Heart left ventricle (tissue), 16 donors: ENCODE measurements at regions not wholly inside any gene's neighbourhood (a gene's known extent, or its start where the extent isn't known, plus 50 kb on each side); places are given as distances from the start of the nearest gene placed in this dataset.
A peak's percentile ranks its signal among the peaks of the same experiment; 100 is the strongest.

Experiments used
- ATAC-seq, 4 donors: fragments of 200-7000 bp; cut with Tn5 transposase; one replicate each; pipeline ENCODE4 v1.9.1; 2020 to 2022; ENCODE audit warnings: moderate library complexity in 4 of 4, mild to moderate bottlenecking in 3 of 4, moderate number of reproducible peaks in 1 of 4
- DNase-seq, 5 donors: peaks; one replicate each; pipeline ENCODE4 v3.0.0-alpha.2; 2020
- H3K27ac ChIP-seq, 12 donors: fragments of 200-600 bp; sonication (generic) in 4 of 12; one replicate each; pipeline versions ENCODE4 v1.5.0 to v1.8.0; 2016 to 2022; ENCODE audit warnings: mild to moderate bottlenecking in 2 of 12
- H3K27me3 ChIP-seq, 9 donors: fragments of 200-600 bp; sonication (generic) in 2 of 9; one replicate each; pipeline versions ENCODE4 v1.5.1 to v1.8.0; 2016 to 2022; ENCODE audit warnings: mild to moderate bottlenecking in 3 of 9
- H3K36me3 ChIP-seq, 9 donors: fragments of 200-600 bp; sonication (generic) in 2 of 9; one replicate each; pipeline versions ENCODE4 v1.5.0 to v1.8.0; 2018 to 2022; ENCODE audit warnings: mild to moderate bottlenecking in 2 of 9
- H3K4me1 ChIP-seq, 12 donors: fragments of 200-600 bp; sonication (generic) in 4 of 12; one replicate each; pipeline versions ENCODE4 v1.5.0 to v1.8.0; 2016 to 2022; ENCODE audit warnings: mild to moderate bottlenecking in 3 of 12
- H3K4me3 ChIP-seq, 12 donors: fragments of 200-600 bp; sonication (generic) in 4 of 12; one replicate each; pipeline versions ENCODE4 v1.5.0 to v1.8.0; 2017 to 2022; ENCODE audit warnings: mild to moderate bottlenecking in 9 of 12, moderate library complexity in 4 of 12
- H3K9me3 ChIP-seq, 12 donors: fragments of 200-600 bp; sonication (generic) in 4 of 12; one replicate each; pipeline versions ENCODE4 v1.5.0 to v1.8.0; 2016 to 2022; ENCODE audit warnings: mild to moderate bottlenecking in 1 of 12
- CTCF ChIP-seq, 12 donors: fragments of 200-600 bp; sonication (generic) in 4 of 12; IDR thresholded peaks; one replicate each; pipeline versions ENCODE4 v1.5.0 to v1.8.0; 2018 to 2022; ENCODE audit warnings: antibody characterized with exemption in 12 of 12, mild to moderate bottlenecking in 5 of 12
- POLR2A ChIP-seq, 2 donors: fragments of 450-650 bp; IDR thresholded peaks; one replicate each; pipeline ENCODE4 v1.6.1; 2017; ENCODE audit warnings: antibody characterized with exemption in 2 of 2, mild to moderate bottlenecking in 2 of 2, moderate library complexity in 2 of 2
- WGBS, 4 donors: extraction: QIAGEN DNeasy Blood & Tissue Kit in 2 of 4; methylation state at CpG; one replicate each; pipeline versions ENCODE4 v1.1.5 to v1.1.7; 2013 to 2018; 5-methylcytosine and 5-hydroxymethylcytosine counted together
- intact Hi-C, 10 donors: fragments of 100-400 bp; cut with DNase I; formaldehyde crosslinking; loops; one replicate each; pipeline versions ENCODE4 v1.11.1 to v1.14.2; 2022
- donor health status: ischemic (EF 13 %, LVEDD 7.1; RV severe dilation, severe dysfunction).
- donor health status: healthy with polysubstance abuse.
- donor health status: DM: no; HTN: yes; CAD: no.
- donor health status: DM: no; HTN: no; CAD: no.
- donor health status: ischemic (EF 25% LVEDD 6.9; RV normal size, moderate dysfunction).
- donor health status: ischemic (EF 25% LVEDD 5.7; RV mildly dilated, moderate dysfunction).
- donor health status: healthy.
- donor health status: DM: yes; HTN: yes; CAD: no.
- donor health status: ischemic (EF 35%, LVEDD 5.7; RV mildly dilated, moderate dysfunction).
- donor health status: nonischemic (EF 11% LVEDD 7.7; RV severe dilation, severe dysfunction).
- donor health status: DM: yes; HTN: yes; CAD: no.
- donor health status: PGD.
- donor health status: ischemic (EF 29% LVEDD 5.4; RV normal size, mild dysfunction).
- donor health status: nonischemic (EF 23%, LVEDD 6.1; RV moderate dilation, normal function).

DNA sequence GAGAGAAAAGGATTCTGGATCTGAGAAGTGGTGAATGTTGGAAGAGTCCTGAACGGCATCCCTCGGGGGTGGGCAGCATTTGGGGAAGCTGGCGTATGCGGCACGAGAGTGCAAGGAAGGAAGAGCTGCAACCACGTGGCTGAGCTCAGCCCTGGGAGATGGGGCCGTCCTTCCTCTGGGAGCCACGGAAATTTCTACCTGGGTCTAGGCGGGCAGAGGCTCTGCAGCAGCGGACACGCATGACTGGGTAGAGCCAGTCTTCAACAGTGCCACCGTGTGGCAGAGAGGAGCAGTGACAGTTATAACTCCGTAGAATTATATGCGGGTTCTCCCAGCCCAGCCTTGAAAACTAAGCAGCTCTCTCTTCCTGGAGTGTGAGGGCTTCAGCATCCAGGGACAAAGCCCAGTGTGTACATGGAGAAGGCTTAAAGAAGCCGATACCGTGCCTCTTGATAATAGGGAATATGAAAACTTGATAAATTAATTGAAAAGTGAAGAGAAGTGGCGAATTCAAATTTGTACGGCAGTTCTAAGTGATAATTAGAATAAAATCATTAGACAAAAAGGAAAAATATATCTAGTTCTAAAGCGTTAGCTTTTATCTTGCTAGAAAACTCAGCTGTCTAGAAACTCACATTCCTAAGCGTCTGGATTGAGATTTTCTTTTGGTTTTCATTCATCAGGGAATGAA is 82.9 kb upstream of the STXBP6 start:
- Histone ChIP-seq H3K36me3 (no peaks in the 10 kb centered on the region), H3K27me3 (peaks cover 0 to 47% (median 3%) of the 10 kb centered on the region in 9 donors), H3K4me1 (peaks cover 0 to 6% (median 2%) of the 10 kb centered on the region in 12 donors), H3K4me3 (peak overlapping the region in 1 of 12 donors; percentile 16), H3K9me3 (no peaks in the 10 kb centered on the region), H3K27ac (no peak overlapping the region)
- 18 to 20% (median 19%) methylated on average over 20 of the region's 20 CpGs for WGBS, 4 donors
- DNase-seq (peak; percentile 53 to 76 (median 69)), ATAC-seq (peak; percentile 90 to 97 (median 96))
- intact Hi-C loops, result loop anchor here (1.0 to 10.0 kb wide), 12 partner anchors 81 to 401 kb away; partner anchors contain the start of gene STXBP6 (in 2 of the 10)
- TF ChIP-seq CTCF (IDR thresholded peaks at IDR 0.05) (peak; percentile 66 to 94 (median 87)), POLR2A (IDR thresholded peaks at IDR 0.05) (no peak)

DNA sequence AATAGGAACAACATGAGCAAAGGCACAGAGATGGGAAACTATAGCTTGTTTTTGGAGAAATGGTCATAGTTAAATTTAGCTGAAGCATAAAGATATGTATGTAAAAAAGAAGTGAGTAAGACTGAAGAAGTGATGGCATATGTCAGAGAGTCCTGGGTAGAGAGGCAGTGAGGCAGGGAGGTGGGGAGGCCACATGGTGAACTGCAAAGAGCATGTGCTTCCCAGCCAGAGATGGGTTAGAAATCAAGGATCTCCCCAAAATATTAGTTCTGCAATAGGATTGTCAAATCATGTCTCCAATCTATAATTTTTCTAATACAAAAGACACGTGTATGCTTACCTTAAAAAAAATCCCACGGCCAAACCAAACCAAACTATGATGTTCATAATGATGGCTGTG is 82.1 kb upstream of the STXBP6 start:
- intact Hi-C loops, result loop anchor here (2.0 to 10.0 kb wide), 10 partner anchors 80 to 400 kb away; partner anchors contain the start of gene STXBP6 (in 2 of the 10)
- H3K4me3 ChIP-seq, result no peak overlapping the region
- ATAC-seq (no peak), DNase-seq (no peak)
- H3K4me1 ChIP-seq, result peaks cover 0 to 6% (median 2%) of the 10 kb centered on the region in 12 donors
- no peak for TF ChIP-seq CTCF (IDR thresholded peaks at IDR 0.05)
- TF ChIP-seq POLR2A (IDR thresholded peaks at IDR 0.05), result no peak
- peaks cover 0 to 40% (median 3%) of the 10 kb centered on the region in 9 donors for H3K27me3 ChIP-seq
- no peaks in the 10 kb centered on the region for H3K36me3 ChIP-seq
- no peaks in the 10 kb centered on the region for H3K9me3 ChIP-seq
- no peak overlapping the region for H3K27ac ChIP-seq
- 72 to 95% (median 77%) methylated on average over 2 of the region's 2 CpGs for WGBS, 4 donors

GRCh38 chr14:25122843-25123242 is 72.9 kb upstream of the STXBP6 start:
- 58 to 72% (median 69%) methylated on average over 3 of the region's 3 CpGs for WGBS, 4 donors
- TF ChIP-seq CTCF (IDR thresholded peaks at IDR 0.05), result no peak
- TF ChIP-seq POLR2A (IDR thresholded peaks at IDR 0.05), result no peak
- Histone ChIP-seq H3K27ac (peak overlapping the region in 1 of 12 donors; percentile 20), H3K36me3 (no peaks in the 10 kb centered on the region), H3K4me3 (no peak overlapping the region), H3K9me3 (no peaks in the 10 kb centered on the region), H3K4me1 (peaks cover 0 to 22% (median 6%) of the 10 kb centered on the region in 12 donors), H3K27me3 (no peaks in the 10 kb centered on the region)
- intact Hi-C loops, result loop anchor here in 1 of 10 donors (10.0 kb wide), 1 partner anchor 68 kb away; the partner anchor contains the start of gene STXBP6
- no peak for ATAC-seq
- DNase-seq, result no peak

GRCh38 chr14:25122211-25122610 is 72.3 kb upstream of the STXBP6 start:
- DNase-seq (no peak), ATAC-seq (peak; percentile 13 to 58 (median 42))
- no peaks in the 10 kb centered on the region for H3K27me3 ChIP-seq
- peak overlapping the region in 4 of 12 donors; percentile 20 to 41 (median 30) for H3K27ac ChIP-seq
- H3K4me1 ChIP-seq, result peaks cover 0 to 25% (median 6%) of the 10 kb centered on the region in 12 donors
- TF ChIP-seq POLR2A (IDR thresholded peaks at IDR 0.05) (no peak), CTCF (IDR thresholded peaks at IDR 0.05) (no peak)
- H3K36me3 ChIP-seq, result no peaks in the 10 kb centered on the region
- H3K4me3 ChIP-seq, result no peak overlapping the region
- H3K9me3 ChIP-seq, result no peaks in the 10 kb centered on the region
- intact Hi-C loops, result loop anchor here in 1 of 10 donors (10.0 kb wide), 1 partner anchor 67 kb away; the partner anchor contains the start of gene STXBP6
- 56 to 69% (median 65%) methylated on average over 5 of the region's 5 CpGs for WGBS, 4 donors
